ENCODE measurements at regions not wholly inside any gene's neighbourhood (a gene's known extent, or its start where the extent isn't known, plus 50 kb on each side); places are given as distances from the start of the nearest gene placed in this dataset.
"Not testable (repeated sequence)": the region's sequence is repeated elsewhere in the genome, so short reads cannot be mapped to it uniquely, and the experiment has no call there.

DNA sequence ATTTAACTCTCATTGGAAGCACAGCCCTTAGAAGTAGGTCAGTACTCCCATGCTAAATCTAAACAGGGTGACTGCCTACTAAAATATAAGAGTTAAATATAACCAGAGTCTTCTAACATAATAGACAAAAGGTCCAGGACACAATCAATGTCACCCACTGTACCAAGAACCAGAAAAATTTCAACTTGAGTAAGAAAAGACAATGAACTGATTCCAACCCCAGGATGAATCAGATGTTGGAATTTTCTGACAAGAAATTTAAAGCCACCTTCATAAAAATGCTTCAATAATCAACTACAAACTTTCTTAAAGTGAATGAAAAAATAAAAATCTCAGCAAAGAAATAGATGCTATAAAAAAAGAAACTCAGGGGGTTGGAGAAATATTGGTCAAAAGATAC lies 71.3 kb upstream of the NPAS2 start:
- Histone ChIP-seq H3K4me3 (no peak overlapping the region), H3K36me3 (no peaks in the 10 kb centered on the region), H3K4me1 (peaks cover 0 to 30% of the 10 kb centered on the region in 2 donors), H3K27me3 (no peaks in the 10 kb centered on the region), H3K27ac (no peak overlapping the region), H3K9me3 (no peaks in the 10 kb centered on the region)
- TF ChIP-seq, protein P1, sequence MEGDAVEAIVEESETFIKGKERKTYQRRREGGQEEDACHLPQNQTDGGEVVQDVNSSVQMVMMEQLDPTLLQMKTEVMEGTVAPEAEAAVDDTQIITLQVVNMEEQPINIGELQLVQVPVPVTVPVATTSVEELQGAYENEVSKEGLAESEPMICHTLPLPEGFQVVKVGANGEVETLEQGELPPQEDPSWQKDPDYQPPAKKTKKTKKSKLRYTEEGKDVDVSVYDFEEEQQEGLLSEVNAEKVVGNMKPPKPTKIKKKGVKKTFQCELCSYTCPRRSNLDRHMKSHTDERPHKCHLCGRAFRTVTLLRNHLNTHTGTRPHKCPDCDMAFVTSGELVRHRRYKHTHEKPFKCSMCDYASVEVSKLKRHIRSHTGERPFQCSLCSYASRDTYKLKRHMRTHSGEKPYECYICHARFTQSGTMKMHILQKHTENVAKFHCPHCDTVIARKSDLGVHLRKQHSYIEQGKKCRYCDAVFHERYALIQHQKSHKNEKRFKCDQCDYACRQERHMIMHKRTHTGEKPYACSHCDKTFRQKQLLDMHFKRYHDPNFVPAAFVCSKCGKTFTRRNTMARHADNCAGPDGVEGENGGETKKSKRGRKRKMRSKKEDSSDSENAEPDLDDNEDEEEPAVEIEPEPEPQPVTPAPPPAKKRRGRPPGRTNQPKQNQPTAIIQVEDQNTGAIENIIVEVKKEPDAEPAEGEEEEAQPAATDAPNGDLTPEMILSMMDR (IDR thresholded peaks at IDR 0.05) = no peak
- DNase-seq (ENCODE audit: low spot score) = no peak

DNA sequence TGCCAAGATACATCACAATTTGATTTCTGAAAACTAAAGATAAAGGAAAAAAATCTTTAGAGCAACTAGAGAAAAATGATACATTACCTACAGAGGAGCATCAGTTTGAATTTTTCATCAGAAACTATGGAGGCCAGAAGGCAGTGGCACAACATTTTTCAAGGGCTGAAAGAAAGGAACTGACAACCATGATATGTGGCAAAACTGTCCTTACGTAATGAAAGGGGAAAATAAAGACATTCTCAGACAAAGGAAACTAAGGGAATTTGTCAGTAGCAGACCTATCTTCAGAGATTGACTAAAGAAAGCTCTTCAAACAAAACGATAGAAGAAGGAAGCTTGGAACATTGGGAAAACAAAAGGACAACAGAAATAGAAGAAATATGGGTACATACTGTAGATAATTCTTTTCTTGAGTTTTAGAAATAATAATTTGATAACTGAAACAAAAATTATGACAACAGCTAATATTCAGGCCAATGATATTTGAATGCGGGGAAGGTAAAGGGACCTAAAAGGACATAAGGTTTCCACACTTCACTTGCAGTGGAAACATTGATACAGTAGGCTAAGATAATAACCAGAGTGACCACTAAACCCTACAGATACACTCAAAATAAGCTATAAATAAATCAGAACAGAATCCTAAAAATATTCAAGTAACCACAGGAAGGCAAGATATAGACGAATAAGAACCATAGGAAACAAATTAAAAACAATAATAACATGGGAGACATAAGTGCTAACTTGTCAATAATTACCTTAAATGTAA lies 70.0 kb upstream of the NPAS2 start:
- TF ChIP-seq, protein P1 (IDR thresholded peaks at IDR 0.05) = no peak
- no peak for DNase-seq (ENCODE audit: low spot score)
- H3K9me3 ChIP-seq = no peaks in the 10 kb centered on the region
- peaks cover 0 to 30% of the 10 kb centered on the region in 2 donors for H3K4me1 ChIP-seq
- H3K27me3 ChIP-seq = no peaks in the 10 kb centered on the region
- H3K4me3 ChIP-seq = no peak overlapping the region
- no peaks in the 10 kb centered on the region for H3K36me3 ChIP-seq
- H3K27ac ChIP-seq = peak overlapping the region in 1 of 2 donors; percentile 62

DNA sequence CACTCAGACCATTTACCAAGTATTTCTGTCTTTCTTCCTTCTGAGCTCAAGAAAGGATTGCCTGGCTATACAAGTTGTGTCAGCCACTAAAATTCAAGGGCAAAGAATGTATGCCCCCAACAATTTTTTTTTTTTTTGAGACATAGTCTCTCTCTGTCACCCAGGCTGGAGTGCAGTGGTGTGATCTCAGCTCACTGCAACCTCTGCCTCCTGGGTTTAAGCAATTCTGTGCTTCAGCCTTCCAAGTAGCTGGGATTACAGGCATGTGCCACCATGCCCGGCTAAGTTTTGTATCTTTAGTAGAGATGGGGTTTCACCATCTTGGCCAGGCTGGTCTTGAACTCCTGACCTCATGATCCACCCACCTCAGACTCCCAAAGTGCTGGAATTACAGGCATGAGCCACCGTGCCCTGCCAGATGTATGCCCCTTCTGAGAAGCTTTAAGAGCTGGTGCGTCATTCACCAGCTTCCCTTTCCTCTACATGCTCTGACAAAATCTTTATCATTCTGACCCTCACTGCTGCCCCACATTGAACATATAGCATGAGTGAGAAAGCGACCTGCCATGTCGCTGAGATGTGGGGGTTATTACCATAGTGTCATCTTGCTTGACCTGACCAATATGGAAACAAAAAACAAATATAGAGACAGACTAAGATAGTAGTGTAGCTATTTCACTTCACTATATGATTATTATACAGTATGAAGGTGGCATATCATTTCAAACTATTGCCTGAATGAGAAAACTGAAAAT lies 67.9 kb upstream of the NPAS2 start:
- Histone ChIP-seq H3K4me1 (peaks cover 0 to 30% of the 10 kb centered on the region in 2 donors), H3K27ac (peak overlapping the region; percentile 32 to 69)
- DNase-seq (ENCODE audit: low spot score); H3K36me3 ChIP-seq; H3K4me3 ChIP-seq; H3K9me3 ChIP-seq; H3K27me3 ChIP-seq: not testable (repeated sequence)

DNA sequence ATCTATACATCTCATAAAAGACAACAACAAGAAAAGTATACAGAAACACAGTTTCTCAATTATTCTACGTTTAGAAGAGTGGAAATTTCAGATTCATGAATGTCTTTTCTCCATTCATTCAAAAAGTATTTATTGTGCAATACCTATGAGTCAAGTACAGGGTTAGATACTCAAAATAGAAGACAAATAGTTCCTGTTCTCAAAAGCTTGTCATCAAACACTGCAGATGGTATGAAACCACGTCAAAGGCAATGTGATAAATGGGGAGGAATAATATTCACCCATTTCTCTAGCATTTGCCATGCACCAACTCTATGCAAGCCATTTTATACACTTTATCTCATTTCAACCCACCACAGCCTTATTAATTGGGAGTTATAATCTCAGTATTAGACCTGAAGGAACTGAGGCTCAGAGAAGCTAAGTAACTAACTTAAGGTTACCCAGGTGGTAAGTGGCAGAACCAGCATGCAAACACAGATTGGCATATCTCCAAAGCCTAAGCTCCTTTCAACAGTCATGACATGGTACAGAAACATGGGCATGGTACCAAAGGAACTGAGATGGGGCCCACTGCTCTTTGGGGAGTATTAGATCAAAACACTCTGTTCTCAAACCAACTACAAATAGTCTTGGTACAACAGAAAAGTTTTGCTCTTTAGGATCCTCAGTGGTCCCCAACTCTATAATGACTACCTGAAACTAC lies 67.2 kb upstream of the NPAS2 start:
- Histone ChIP-seq H3K4me3 (no peak overlapping the region), H3K27me3 (no peaks in the 10 kb centered on the region), H3K36me3 (no peaks in the 10 kb centered on the region), H3K4me1 (peaks cover 0 to 32% of the 10 kb centered on the region in 2 donors), H3K9me3 (no peaks in the 10 kb centered on the region), H3K27ac (peak overlapping the region in 1 of 2 donors; percentile 69)
- no peak for DNase-seq (ENCODE audit: low spot score)
- TF ChIP-seq, protein P1 (IDR thresholded peaks at IDR 0.05) = no peak

DNA sequence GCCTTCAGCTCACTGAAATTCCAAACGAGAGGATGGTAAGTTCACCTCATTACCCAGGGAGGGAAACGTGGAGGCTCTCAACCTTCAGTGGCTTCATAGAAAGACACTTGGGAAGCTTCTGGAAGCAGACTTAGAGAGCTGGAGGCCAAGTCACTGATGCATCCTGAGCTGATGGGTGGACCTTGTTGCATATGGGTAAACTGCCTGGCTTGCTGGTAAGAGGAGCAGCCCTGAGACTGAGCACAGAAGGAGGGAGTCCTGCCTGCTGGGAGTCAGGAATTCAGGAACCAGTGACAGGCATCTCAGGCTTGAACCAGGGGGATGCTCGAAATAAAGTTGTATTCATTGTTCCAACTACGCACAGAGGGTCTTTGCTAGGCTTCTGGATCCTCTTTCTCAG lies 66.5 kb upstream of the NPAS2 start:
- no peaks in the 10 kb centered on the region for H3K36me3 ChIP-seq
- TF ChIP-seq, protein P1 (IDR thresholded peaks at IDR 0.05) = no peak
- H3K4me3 ChIP-seq = no peak overlapping the region
- no peaks in the 10 kb centered on the region for H3K27me3 ChIP-seq
- H3K9me3 ChIP-seq = no peaks in the 10 kb centered on the region
- peaks cover 0 to 32% of the 10 kb centered on the region in 2 donors for H3K4me1 ChIP-seq
- no peak for DNase-seq (ENCODE audit: low spot score)
- peak overlapping the region in 1 of 2 donors; percentile 30 for H3K27ac ChIP-seq

DNA sequence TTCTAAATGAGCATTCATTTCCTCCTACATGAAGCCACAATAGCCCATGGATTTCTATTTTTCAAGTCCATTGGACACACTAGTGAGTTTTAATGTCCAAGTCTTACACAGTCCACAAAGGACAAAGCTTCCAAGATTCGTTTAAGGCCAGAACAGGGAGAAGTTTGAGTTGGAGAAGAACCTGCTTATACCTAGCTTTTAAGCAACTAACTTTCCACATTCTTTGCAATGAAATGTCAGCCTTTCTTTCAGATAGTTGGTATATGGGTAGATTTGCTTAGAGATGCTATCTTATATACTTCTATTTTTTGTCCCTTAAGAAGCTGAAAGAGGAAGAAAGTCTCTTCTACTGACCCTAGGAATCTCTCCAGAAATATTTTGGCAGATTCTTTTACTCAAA lies 66.1 kb upstream of the NPAS2 start:
- Histone ChIP-seq H3K9me3 (no peaks in the 10 kb centered on the region), H3K4me1 (peaks cover 0 to 30% of the 10 kb centered on the region in 2 donors), H3K36me3 (no peaks in the 10 kb centered on the region), H3K27ac (peak overlapping the region in 1 of 2 donors; percentile 30), H3K27me3 (no peaks in the 10 kb centered on the region), H3K4me3 (no peak overlapping the region)
- DNase-seq (ENCODE audit: low spot score) = no peak
- TF ChIP-seq, protein P1 (IDR thresholded peaks at IDR 0.05) = no peak

All from right atrium auricular region (tissue), 2 donors.